ENCODE measurements at regions not wholly inside any gene's neighbourhood (a gene's known extent, or its start where the extent isn't known, plus 50 kb on each side); places are given as distances from the start of the nearest gene placed in this dataset.

DNA sequence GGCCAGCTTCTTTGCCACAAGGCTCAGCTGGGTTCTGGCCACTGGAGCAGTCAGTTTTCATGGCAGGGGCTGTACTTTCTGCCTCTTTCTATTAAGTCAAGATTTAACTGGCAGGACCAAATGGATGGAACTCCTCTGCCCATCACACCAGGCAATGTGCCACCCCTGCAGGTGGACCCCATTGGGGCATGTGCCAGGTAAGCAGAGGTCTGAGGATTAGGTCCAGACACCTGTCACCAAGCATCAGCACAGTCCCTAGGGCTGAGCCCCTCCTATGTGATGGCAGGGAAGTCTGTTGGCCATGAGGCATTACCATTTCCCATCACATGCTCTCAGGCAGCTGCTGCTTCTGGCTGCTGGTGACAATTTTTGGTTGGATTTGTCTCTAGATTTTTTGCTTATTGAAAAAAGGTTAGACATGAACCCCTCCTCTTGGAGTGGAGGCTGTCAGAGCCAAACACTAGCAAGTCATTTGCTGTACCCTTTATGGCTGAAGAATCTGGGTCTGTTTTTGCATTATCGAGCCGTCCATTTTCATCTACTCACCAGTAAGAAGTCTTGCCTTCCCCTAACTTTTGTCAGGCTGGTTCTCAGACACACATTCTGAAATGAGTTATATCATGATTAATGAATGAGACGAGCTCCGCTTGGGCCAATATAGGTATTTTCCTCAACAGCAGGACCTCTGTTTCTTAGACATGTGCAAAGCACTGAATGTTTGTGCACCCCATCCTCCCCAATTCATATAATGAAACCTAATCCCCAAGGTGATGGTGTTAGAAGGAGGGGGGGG, 328.0 kb downstream of the TSN start:
- TF ChIP-seq SIN3A (IDR thresholded peaks at IDR 0.05; ENCODE audit: borderline replicate concordance, insufficient read depth, low read length) (no peak), POLR2AphosphoS5 (IDR thresholded peaks at IDR 0.05; ENCODE audit: low read depth, low read length) (no peak), TAF1 (IDR thresholded peaks at IDR 0.05; ENCODE audit: borderline replicate concordance, insufficient read depth, low read length) (no peak), FOXP2 (optimal IDR thresholded peaks at IDR 0.05; ENCODE audit: borderline replicate concordance, extremely low read depth, extremely low read length, insufficient read depth) (no peak)
- TF ChIP-seq, protein P1, sequence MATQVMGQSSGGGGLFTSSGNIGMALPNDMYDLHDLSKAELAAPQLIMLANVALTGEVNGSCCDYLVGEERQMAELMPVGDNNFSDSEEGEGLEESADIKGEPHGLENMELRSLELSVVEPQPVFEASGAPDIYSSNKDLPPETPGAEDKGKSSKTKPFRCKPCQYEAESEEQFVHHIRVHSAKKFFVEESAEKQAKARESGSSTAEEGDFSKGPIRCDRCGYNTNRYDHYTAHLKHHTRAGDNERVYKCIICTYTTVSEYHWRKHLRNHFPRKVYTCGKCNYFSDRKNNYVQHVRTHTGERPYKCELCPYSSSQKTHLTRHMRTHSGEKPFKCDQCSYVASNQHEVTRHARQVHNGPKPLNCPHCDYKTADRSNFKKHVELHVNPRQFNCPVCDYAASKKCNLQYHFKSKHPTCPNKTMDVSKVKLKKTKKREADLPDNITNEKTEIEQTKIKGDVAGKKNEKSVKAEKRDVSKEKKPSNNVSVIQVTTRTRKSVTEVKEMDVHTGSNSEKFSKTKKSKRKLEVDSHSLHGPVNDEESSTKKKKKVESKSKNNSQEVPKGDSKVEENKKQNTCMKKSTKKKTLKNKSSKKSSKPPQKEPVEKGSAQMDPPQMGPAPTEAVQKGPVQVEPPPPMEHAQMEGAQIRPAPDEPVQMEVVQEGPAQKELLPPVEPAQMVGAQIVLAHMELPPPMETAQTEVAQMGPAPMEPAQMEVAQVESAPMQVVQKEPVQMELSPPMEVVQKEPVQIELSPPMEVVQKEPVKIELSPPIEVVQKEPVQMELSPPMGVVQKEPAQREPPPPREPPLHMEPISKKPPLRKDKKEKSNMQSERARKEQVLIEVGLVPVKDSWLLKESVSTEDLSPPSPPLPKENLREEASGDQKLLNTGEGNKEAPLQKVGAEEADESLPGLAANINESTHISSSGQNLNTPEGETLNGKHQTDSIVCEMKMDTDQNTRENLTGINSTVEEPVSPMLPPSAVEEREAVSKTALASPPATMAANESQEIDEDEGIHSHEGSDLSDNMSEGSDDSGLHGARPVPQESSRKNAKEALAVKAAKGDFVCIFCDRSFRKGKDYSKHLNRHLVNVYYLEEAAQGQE (IDR thresholded peaks at IDR 0.05; ENCODE audit: insufficient read depth in 1 of 2, low read depth in 2 of 2, low read length in 2 of 2) = no peak

DNA sequence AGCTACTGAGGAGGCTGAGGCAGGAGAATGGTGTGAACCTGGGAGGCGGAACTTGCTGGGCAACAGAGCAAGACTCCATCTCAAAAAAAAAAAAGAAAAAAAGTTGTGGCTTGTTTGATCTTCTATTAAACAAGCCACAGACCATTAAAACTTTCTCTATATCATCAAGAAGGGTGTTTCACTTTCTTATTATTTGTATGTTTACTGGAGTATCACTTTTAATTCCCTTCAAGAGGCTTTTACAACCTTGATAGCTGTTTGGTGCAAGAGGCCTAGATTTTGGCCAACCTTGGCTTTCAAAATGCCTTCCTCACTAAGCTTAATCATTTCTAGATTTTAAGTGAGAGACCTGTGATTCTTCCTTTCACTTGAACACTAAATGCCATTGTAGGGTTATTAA, 339.1 kb downstream of the TSN start:
- TF ChIP-seq FOXP2 (optimal IDR thresholded peaks at IDR 0.05; ENCODE audit: borderline replicate concordance, extremely low read depth, extremely low read length, insufficient read depth) (no peak), SIN3A (IDR thresholded peaks at IDR 0.05; ENCODE audit: borderline replicate concordance, insufficient read depth, low read length) (no peak), TAF1 (IDR thresholded peaks at IDR 0.05; ENCODE audit: borderline replicate concordance, insufficient read depth, low read length) (no peak), POLR2AphosphoS5 (IDR thresholded peaks at IDR 0.05; ENCODE audit: low read depth, low read length) (no peak)
- TF ChIP-seq, protein P1 (IDR thresholded peaks at IDR 0.05; ENCODE audit: insufficient read depth in 1 of 2, low read depth in 2 of 2, low read length in 2 of 2) = no peak

DNA sequence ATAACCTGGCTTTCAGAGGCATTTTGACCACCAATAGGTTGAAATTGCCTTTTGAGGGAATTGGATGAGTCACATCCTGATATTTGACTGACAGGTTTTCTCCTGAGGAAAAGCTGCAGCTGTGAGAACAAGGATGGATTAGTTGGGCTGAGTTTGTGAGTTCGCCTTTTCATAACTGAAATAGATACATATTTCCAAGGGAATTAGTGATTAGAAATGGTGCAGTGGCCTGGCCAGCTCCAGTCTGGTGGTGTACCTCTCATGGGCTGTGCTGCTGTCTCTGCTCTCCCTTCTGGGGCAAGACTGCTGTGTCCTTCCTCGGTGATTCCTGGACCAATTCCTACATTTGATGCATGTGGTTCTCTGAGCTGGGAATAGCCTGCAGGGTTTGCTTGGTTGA, 341.3 kb downstream of the TSN start:
- TF ChIP-seq POLR2AphosphoS5 (IDR thresholded peaks at IDR 0.05; ENCODE audit: low read depth, low read length) = no peak
- TF ChIP-seq, protein P1 (IDR thresholded peaks at IDR 0.05; ENCODE audit: insufficient read depth in 1 of 2, low read depth in 2 of 2, low read length in 2 of 2) = no peak
- TF ChIP-seq SIN3A (IDR thresholded peaks at IDR 0.05; ENCODE audit: borderline replicate concordance, insufficient read depth, low read length) = no peak
- TF ChIP-seq TAF1 (IDR thresholded peaks at IDR 0.05; ENCODE audit: borderline replicate concordance, insufficient read depth, low read length) = no peak
- no peak for TF ChIP-seq FOXP2 (optimal IDR thresholded peaks at IDR 0.05; ENCODE audit: borderline replicate concordance, extremely low read depth, extremely low read length, insufficient read depth)

DNA sequence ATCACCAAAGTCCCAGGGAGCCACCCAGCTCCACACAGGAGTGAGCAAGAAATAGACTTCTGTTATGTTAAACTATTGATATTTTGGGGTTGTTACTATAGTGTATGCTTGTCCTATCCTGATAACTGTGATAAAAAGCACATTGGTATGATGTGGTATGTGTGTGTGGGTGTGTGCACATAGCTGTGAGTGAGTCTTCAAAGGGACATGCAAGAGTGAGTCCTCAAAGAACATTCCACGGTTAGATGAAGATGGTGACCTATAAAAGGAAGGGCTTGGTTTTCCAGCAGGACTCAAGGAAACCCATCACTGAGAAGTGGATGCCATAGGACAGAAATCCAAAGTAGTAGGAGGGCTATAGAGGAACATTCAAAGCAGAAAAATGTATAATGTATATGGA, 342.9 kb downstream of the TSN start:
- TF ChIP-seq TAF1 (IDR thresholded peaks at IDR 0.05; ENCODE audit: borderline replicate concordance, insufficient read depth, low read length) = no peak
- TF ChIP-seq, protein P1 (IDR thresholded peaks at IDR 0.05; ENCODE audit: insufficient read depth in 1 of 2, low read depth in 2 of 2, low read length in 2 of 2) = no peak
- TF ChIP-seq SIN3A (IDR thresholded peaks at IDR 0.05; ENCODE audit: borderline replicate concordance, insufficient read depth, low read length) = no peak
- no peak for TF ChIP-seq FOXP2 (optimal IDR thresholded peaks at IDR 0.05; ENCODE audit: borderline replicate concordance, extremely low read depth, extremely low read length, insufficient read depth)
- TF ChIP-seq POLR2AphosphoS5 (IDR thresholded peaks at IDR 0.05; ENCODE audit: low read depth, low read length) = no peak

Measured in PFSK-1 (cell line).